ENCODE measurements at regions not wholly inside any gene's neighbourhood (a gene's known extent, or its start where the extent isn't known, plus 50 kb on each side); places are given as distances from the start of the nearest gene placed in this dataset.

DNA sequence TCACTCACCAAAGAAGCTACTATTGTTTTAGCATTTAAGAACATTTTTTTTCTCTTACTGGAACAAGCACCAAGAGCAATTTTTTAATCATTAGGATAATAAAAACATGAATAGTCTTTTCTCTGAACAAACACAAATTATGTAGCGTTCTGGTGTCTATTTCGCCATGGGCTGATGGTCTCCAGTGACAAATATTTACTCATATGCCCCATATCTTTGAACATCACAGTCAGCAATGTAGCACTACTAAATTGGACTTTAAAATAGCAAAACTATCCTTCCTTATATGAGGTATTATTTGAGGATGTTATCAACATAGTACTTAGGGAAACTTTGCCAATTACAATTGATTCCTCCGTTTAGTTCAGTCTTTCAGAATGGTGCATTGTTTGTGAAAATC is 1326.0 kb upstream of the ZEB2 start:
- TF ChIP-seq, protein P1, sequence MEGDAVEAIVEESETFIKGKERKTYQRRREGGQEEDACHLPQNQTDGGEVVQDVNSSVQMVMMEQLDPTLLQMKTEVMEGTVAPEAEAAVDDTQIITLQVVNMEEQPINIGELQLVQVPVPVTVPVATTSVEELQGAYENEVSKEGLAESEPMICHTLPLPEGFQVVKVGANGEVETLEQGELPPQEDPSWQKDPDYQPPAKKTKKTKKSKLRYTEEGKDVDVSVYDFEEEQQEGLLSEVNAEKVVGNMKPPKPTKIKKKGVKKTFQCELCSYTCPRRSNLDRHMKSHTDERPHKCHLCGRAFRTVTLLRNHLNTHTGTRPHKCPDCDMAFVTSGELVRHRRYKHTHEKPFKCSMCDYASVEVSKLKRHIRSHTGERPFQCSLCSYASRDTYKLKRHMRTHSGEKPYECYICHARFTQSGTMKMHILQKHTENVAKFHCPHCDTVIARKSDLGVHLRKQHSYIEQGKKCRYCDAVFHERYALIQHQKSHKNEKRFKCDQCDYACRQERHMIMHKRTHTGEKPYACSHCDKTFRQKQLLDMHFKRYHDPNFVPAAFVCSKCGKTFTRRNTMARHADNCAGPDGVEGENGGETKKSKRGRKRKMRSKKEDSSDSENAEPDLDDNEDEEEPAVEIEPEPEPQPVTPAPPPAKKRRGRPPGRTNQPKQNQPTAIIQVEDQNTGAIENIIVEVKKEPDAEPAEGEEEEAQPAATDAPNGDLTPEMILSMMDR (IDR thresholded peaks at IDR 0.05) = no peak
- TF ChIP-seq POLR2A (IDR thresholded peaks at IDR 0.05) = no peak
